OCI-LY1 (cell line): ENCODE measurements at regions not wholly inside any gene's neighbourhood (a gene's known extent, or its start where the extent isn't known, plus 50 kb on each side); places are given as distances from the start of the nearest gene placed in this dataset.

Source experiments
- CTCF ChIP-seq: fragments of 200-600 bp; sonication (generic), shearing (Covaris generic); IDR thresholded peaks from 2 replicates; pipeline ENCODE4 v1.5.1; 2017; ENCODE audit warnings: mild to moderate bottlenecking, antibody characterized with exemption, low read length, moderate library complexity, mixed read lengths
- EZH2 ChIP-seq: fragments of 200-600 bp; sonication (generic), shearing (Covaris generic); IDR thresholded peaks from 2 replicates; pipeline ENCODE4 v1.8.0; 2017; ENCODE audit warnings: borderline replicate concordance, mixed run types, mild to moderate bottlenecking, antibody characterized with exemption, low read length, moderate library complexity, mixed read lengths

- TF ChIP-seq CTCF (no peak), EZH2 (no peak)
These were observed 131.1 kb upstream of the INPP4B start for GRCh38 chr4:142977182-142977581.
